T follicular helper cell (primary cell): ENCODE measurements at regions not wholly inside any gene's neighbourhood (a gene's known extent, or its start where the extent isn't known, plus 50 kb on each side); places are given as distances from the start of the nearest gene placed in this dataset.

ENCODE experiments used
- DNase-seq: peaks from one replicate; pipeline ENCODE4 v3.0.0-alpha.2; 2020; ENCODE audit warnings: low read depth

GRCh38 chr5:109917154-109917546 lies 227.4 kb downstream of the MAN2A1 start:
- DNase-seq = no peak

- no peak for DNase-seq
Measured at GRCh38 chr5:109917966-109918365, 228.2 kb downstream of the MAN2A1 start.

- no peak for DNase-seq
Measured at GRCh38 chr5:109920736-109921135, 231.0 kb downstream of the MAN2A1 start.

DNA sequence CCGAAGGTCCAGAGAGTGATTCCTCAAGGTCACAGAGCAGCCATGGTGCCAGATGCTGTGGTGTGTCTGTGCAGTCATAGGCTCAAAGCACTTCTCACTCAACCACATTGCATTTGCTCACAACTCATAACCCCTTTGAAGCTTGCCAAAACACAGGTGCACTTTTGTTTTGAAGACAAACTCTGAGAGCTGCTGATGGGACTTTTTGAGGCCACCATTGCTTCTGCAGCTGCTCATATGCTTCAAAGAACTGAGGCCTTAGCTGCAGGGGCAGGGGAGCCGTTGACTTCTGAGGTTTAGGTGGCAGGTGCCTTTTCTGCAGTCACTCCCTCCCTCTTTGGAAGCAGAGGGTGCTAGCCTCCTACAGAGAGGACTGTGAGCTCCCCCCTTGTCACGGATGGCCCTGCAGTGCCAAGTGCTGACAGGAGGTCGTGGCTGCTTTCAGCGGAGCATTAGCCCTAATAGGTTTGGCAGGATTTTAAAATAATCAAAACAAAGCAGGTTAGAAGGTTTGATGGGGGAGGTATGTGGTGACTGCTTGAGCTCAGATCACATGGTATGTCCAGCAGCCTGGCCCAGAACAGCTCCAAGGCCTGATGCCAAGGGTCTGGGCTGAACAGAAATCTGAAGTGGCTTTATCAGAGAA lies 232.1 kb downstream of the MAN2A1 start:
- DNase-seq = peak; percentile 61

GRCh38 chr5:109922381-109922995 lies 232.8 kb downstream of the MAN2A1 start:
- no peak for DNase-seq

DNA sequence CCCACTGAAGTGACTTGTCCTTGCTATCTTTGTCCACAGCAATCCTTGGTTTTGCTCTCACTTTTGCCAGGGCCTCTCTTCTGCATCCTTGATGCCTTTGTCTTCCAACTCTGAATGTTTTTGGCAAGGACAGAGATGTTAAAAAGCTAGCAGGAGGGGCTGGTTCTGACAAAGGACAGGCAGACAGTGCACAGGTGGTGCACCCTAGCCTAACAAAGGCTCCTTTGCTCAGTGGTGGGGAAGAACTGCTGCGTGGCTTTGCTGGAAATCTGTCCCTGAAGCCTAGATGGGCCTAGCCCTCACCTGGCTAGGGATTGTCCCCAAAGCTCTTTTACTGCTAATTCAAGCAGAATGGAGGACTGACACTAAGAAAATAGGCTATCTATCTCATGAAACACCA lies 233.5 kb downstream of the MAN2A1 start:
- no peak for DNase-seq

- no peak for DNase-seq
Measured at GRCh38 chr5:109924237-109925107, 234.7 kb downstream of the MAN2A1 start.

DNA sequence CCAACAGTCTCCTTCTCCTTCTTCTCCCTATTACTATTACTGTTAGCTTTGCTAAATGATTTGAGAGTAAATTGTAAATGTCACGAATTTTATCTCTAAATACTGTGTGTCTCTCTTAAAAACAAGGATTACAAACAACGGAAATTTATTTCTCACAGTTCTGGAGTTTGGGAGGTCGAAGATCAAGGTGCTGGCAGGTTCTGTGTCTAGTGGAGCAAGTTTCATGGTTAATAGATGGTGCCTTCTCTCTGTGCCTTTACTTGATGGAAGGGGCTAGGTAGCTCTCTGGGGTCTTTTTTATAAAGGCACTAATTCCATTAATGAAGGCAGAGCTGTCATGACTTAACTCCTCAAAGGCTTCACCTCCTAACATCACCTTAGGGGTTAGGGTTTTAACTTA lies 237.9 kb downstream of the MAN2A1 start:
- no peak for DNase-seq

DNA sequence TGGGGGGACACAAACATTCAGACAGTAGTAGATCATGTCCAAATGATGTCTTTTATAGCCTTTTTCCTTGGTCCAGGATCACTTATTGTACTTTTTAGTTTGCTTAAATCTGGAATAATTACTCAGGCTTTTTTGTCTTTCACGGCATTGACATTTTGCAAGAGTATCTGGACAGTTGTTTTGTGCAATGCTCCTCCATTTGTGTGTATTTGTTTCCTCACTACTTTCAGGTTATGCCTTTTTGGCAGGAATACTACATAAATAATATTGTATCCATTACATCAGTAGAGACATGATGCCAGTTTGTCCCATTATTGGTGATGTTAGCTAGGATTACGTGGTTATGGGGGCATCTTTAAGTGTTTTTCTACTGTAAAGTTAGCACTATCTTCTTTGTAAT lies 238.3 kb downstream of the MAN2A1 start:
- DNase-seq = no peak

GRCh38 chr5:109928811-109929210 lies 239.1 kb downstream of the MAN2A1 start:
- DNase-seq = no peak

- no peak for DNase-seq
Measured at GRCh38 chr5:109929376-109929775, 239.6 kb downstream of the MAN2A1 start.

DNA sequence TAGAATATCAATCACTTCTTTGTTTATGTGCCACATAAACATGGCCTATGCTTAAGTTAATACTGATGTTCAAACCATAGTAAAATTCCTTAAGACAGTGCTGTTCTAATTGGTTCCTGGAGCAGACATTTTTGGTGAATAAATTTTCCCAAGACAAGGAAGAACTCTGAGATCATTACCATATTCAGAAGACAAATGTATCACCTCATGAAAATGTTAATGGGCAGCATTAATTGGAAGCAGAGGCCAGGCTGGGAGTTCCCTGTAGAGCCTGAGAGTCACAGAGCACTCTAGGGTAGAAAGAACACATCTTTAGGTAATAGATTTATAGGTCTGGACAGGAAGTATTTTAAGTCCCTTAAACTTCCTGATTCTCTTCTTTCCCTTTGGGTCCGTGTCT lies 240.2 kb downstream of the MAN2A1 start:
- no peak for DNase-seq

DNA sequence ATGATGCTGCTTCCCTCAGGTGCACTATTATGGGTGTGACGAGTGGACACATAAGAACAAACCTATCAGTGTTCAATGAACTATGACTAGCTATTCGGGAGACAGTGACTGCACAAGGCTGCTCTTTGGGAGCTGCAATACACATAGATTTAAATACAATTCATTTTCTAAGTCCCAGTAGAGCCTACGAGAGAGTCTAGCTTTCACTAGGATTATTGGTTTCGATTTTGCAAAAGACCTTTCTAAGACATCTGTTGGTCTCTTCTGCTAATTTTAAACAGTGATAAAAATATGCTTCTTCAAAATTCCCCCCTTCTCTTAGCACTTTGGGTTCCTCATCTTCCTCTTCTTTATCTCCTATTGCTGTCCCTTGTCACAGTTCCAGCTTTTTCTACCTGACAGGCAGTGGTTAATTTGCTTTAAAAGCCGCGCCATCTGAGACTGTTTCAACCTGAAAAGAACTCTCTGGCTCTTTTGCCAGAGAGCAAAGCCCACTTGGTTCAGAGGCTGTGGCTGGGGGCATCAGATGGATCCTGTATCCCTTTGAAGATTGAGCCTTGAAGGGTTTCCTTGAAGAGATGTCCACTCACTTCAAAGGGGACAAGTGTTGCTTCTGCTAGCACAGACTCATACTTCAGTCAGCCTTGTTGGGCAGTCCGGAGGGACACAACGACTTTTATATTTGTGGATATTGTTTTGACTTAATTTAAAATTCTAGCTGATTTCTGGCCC lies 241.5 kb downstream of the MAN2A1 start:
- no peak for DNase-seq

DNA sequence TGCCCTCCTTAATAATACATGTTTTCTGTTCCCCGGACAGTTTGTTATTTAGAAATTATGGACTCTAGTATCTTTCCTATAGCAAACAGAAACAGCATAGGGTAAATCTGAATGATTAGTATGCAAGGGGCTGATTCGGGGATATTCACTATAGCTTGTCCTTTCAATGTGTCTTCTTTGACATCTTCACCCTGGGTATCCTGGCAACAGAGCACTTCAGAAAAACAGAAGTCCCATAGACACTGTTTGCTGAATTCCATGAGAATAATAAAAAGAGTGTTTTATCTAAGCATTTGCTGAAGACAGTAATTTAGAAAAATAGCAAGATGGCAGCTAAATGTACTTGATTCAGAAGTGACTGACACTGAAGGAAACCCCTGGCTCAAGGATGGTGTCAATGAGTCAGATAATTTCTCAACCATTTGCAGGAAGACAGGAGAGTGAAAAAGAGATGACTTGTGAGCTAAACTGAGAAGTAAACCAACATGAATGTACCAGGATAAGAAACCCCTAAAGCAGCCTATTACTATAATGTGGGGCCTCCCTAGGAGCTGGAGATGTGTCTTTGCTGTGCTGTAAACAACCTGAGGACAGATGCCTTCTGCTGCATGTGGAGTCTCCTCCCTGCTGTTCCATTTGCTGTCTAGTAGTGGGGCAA lies 246.2 kb downstream of the MAN2A1 start:
- DNase-seq = no peak

DNA sequence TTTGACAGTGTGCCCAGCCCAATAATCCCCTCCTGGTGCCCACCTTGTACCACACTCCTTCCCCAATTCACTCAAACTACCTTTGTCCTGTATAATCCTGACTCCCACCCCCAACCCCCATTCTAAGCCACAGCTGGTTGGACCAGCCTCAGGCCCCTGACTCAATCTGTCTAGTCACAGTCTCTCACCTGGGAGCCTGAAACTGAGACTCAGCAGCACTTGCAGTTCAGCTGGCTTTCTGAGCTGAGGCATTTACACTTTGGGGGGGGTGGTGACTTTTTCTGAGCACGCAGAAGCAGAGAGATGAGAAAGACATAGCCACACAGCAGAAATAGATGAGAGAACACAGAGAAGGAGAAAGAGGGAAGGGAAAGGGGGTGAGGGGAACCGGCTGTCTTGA lies 247.3 kb downstream of the MAN2A1 start:
- DNase-seq = no peak

GRCh38 chr5:109937951-109938350 lies 248.2 kb downstream of the MAN2A1 start:
- DNase-seq = no peak

- no peak for DNase-seq
Measured at GRCh38 chr5:109938453-109938852, 248.7 kb downstream of the MAN2A1 start.

DNA sequence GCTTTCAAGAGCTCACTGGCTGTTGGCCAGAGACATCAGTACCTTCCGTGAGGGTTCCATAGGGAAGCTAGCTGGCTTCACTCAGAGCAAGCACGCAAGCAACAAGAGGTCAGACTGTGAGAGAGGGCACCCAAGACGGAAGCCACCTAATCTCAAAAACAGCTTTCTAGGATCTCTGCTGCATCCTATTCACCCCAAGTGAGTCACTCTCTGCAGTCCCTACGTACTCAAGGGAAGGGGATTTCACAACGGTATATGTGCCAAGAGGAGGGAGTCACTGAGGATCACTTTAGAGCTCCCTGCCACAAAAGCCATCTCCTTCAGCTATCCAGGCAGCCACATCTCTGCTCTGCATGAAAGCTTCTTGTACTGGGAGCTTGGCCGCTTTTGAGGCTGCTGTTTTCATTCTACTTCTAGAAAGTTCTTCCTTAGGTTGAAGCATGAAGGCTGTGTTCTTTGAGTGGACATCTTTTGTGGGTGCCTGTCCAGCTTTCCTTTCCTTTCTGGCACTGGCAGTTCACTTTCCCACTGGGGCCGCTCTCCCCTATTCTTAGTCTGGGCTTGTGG lies 249.5 kb downstream of the MAN2A1 start:
- DNase-seq = no peak

DNA sequence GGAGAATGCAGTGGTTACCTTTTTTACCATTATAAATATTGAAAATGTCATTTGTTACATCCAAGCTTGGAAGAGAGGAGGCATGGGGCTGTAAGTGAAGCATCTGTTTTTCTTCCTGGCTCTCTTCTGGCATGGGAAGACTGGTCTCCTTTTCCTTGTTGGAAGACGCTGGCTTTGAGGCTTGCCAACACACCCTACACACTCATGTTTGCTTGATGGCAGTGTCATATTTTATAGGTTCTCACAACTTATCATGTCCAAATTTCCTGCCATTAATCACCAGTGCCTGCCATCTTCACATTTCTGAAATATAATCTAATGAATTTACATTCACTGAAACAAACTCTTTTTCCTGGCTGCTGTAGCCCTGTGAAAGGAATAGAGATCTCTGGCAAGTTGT lies 252.9 kb downstream of the MAN2A1 start:
- DNase-seq = no peak

DNA sequence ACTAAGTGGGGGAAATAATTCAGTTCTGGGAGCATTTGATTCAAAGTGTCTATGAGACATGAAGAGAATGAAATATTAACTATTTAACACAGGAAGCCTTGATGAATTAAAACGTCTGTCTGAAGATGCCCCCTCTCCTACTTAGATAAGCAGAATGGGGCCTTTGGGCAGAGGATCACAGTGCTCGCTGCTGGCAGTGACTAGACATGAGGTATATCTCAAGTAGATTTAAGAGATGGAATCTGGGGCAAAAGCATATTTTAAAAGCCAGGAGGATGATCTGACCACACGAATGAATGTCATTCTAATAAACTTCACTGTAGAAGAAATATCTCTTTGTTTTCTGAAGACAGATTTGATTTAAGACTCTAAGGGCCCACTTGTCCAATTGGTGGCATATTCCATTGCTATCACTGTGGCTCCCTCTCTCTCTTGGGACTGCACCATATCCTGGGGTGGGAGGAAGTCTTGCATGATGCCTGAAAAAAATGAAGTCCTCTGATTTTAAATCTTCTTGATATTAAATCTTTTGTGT lies 254.0 kb downstream of the MAN2A1 start:
- no peak for DNase-seq

- DNase-seq = no peak
Measured at GRCh38 chr5:109944461-109944860, 254.7 kb downstream of the MAN2A1 start.
